ENCODE measurements at regions not wholly inside any gene's neighbourhood (a gene's known extent, or its start where the extent isn't known, plus 50 kb on each side); places are given as distances from the start of the nearest gene placed in this dataset.

DNA sequence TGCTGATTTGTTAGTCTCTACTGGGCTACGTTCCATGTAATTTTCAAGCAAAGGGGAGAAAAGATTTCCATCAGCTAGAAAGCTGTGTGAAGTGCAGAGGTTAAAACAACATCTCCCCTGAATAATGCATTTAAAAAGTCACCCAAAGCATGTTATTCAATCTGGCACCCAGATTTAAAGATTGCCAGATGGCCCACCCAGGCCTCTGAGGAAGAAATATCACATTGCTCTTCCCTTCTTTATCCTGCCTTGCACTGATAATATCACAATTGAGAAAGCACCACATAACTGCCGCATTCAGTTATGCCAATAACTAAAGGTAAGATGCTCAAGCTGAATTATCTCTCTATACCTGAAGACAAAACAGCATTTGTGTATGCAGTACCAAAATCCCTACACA lies 119.4 kb upstream of the PUM3 start:
- DNase-seq (ENCODE audit: low spot score), result no peak
- H3K27me3 Mint-ChIP-seq (ENCODE audit: low read depth), result no peaks in the 10 kb centered on the region
- POLR2A ChIA-PET, result no interaction called here
- peaks cover 7% of the 10 kb centered on the region; the same call in 1 of the 2 replicates for H3K4me1 Mint-ChIP-seq
- TF ChIP-seq ZNF281 (CRISPR knock-in tag; IDR thresholded peaks at IDR 0.05) (no peak), RORB (CRISPR knock-in tag; IDR thresholded peaks at IDR 0.05) (no peak), GABPB1 (CRISPR knock-in tag; IDR thresholded peaks at IDR 0.05) (no peak), NR3C1 (CRISPR knock-in tag; conservative IDR thresholded peaks at IDR 0.05; ENCODE audit: low read depth) (no peak), TP53 (CRISPR knock-in tag; IDR thresholded peaks at IDR 0.05) (no peak), GTF2I (CRISPR knock-in tag; conservative IDR thresholded peaks at IDR 0.05) (no peak), CREM (CRISPR knock-in tag; IDR thresholded peaks at IDR 0.05) (no peak), ETV6 (CRISPR knock-in tag; IDR thresholded peaks at IDR 0.05) (no peak), MAX (CRISPR knock-in tag; IDR thresholded peaks at IDR 0.05) (no peak)
- TF ChIP-seq, protein P1, sequence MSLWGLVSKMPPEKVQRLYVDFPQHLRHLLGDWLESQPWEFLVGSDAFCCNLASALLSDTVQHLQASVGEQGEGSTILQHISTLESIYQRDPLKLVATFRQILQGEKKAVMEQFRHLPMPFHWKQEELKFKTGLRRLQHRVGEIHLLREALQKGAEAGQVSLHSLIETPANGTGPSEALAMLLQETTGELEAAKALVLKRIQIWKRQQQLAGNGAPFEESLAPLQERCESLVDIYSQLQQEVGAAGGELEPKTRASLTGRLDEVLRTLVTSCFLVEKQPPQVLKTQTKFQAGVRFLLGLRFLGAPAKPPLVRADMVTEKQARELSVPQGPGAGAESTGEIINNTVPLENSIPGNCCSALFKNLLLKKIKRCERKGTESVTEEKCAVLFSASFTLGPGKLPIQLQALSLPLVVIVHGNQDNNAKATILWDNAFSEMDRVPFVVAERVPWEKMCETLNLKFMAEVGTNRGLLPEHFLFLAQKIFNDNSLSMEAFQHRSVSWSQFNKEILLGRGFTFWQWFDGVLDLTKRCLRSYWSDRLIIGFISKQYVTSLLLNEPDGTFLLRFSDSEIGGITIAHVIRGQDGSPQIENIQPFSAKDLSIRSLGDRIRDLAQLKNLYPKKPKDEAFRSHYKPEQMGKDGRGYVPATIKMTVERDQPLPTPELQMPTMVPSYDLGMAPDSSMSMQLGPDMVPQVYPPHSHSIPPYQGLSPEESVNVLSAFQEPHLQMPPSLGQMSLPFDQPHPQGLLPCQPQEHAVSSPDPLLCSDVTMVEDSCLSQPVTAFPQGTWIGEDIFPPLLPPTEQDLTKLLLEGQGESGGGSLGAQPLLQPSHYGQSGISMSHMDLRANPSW (CRISPR knock-in tag; conservative IDR thresholded peaks at IDR 0.05; ENCODE audit: low read depth), result no peak
- TF ChIP-seq, protein P2, sequence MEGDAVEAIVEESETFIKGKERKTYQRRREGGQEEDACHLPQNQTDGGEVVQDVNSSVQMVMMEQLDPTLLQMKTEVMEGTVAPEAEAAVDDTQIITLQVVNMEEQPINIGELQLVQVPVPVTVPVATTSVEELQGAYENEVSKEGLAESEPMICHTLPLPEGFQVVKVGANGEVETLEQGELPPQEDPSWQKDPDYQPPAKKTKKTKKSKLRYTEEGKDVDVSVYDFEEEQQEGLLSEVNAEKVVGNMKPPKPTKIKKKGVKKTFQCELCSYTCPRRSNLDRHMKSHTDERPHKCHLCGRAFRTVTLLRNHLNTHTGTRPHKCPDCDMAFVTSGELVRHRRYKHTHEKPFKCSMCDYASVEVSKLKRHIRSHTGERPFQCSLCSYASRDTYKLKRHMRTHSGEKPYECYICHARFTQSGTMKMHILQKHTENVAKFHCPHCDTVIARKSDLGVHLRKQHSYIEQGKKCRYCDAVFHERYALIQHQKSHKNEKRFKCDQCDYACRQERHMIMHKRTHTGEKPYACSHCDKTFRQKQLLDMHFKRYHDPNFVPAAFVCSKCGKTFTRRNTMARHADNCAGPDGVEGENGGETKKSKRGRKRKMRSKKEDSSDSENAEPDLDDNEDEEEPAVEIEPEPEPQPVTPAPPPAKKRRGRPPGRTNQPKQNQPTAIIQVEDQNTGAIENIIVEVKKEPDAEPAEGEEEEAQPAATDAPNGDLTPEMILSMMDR (IDR thresholded peaks at IDR 0.05), result no peak
- H3K4me3 Mint-ChIP-seq, result no peak overlapping the region
- ATAC-seq, result no peak
- CTCF ChIA-PET, result no interaction called here
- no peak overlapping the region for H3K27ac Mint-ChIP-seq
- H3K9me3 Mint-ChIP-seq, result no peaks in the 10 kb centered on the region
- no peaks in the 10 kb centered on the region for H3K36me3 Mint-ChIP-seq

DNA sequence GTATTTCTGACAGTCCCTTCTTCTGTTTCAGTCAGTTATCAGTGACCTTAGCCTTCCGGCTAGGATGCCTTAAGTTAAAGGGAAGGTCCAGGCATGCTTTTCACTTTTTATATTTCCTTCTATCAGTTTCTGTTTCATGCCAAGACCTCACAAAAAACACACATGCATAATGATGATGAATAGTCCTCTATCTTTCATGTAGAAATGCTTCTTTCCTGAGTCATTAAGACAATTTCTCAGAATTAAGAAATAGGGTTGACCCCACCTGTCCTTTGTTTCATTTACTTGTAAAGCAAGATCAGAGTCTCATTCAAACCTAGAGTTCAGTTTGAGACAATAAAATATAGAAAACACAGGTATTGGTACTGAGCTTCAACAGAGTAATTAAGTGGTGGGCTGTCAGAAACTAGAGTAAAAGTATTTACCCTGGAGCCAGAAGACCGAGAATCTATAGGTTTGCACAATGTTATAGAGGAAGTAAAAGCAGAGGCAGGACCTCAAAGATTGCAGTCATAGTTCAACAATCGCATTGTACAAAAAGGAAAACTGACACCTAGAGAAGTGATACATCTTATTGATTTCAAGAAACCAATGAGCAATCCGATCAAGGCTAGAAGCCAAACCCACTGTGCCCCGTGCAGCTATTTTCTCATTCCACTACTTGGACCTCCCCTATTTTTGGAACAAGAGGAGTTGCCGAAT lies 118.7 kb upstream of the PUM3 start:
- no peaks in the 10 kb centered on the region for H3K27me3 Mint-ChIP-seq (ENCODE audit: low read depth)
- H3K36me3 Mint-ChIP-seq, result no peaks in the 10 kb centered on the region
- peaks cover 7% of the 10 kb centered on the region; the same call in 1 of the 2 replicates for H3K4me1 Mint-ChIP-seq
- H3K4me3 Mint-ChIP-seq, result no peak overlapping the region
- POLR2A ChIA-PET, result no interaction called here
- CTCF ChIA-PET, result no interaction called here
- no peak overlapping the region for H3K27ac Mint-ChIP-seq
- H3K9me3 Mint-ChIP-seq, result no peaks in the 10 kb centered on the region
- DNase-seq (ENCODE audit: low spot score) (no peak), ATAC-seq (no peak)
- TF ChIP-seq, protein P3, sequence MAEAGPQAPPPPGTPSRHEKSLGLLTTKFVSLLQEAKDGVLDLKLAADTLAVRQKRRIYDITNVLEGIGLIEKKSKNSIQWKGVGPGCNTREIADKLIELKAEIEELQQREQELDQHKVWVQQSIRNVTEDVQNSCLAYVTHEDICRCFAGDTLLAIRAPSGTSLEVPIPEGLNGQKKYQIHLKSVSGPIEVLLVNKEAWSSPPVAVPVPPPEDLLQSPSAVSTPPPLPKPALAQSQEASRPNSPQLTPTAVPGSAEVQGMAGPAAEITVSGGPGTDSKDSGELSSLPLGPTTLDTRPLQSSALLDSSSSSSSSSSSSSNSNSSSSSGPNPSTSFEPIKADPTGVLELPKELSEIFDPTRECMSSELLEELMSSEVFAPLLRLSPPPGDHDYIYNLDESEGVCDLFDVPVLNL (CRISPR knock-in tag; IDR thresholded peaks at IDR 0.05; ENCODE audit: borderline replicate concordance, low read depth), result no peak
- TF ChIP-seq NR3C1 (CRISPR knock-in tag; conservative IDR thresholded peaks at IDR 0.05; ENCODE audit: low read depth) (no peak), TCF7 (CRISPR knock-in tag; IDR thresholded peaks at IDR 0.05; ENCODE audit: low read depth) (no peak), ZMAT4 (CRISPR knock-in tag; IDR thresholded peaks at IDR 0.05) (no peak), ZNF423 (CRISPR knock-in tag; IDR thresholded peaks at IDR 0.05) (no peak), ETV6 (CRISPR knock-in tag; IDR thresholded peaks at IDR 0.05) (no peak), ZBTB43 (CRISPR knock-in tag; IDR thresholded peaks at IDR 0.05) (no peak), ZNF396 (CRISPR knock-in tag; IDR thresholded peaks at IDR 0.05; ENCODE audit: borderline replicate concordance) (no peak), EMX1 (CRISPR knock-in tag; IDR thresholded peaks at IDR 0.05) (no peak), ZNF317 (CRISPR knock-in tag; IDR thresholded peaks at IDR 0.05; ENCODE audit: borderline replicate concordance, low read depth) (no peak), ZNF263 (CRISPR knock-in tag; IDR thresholded peaks at IDR 0.05; ENCODE audit: low read depth) (no peak), FOXK1 (CRISPR knock-in tag; IDR thresholded peaks at IDR 0.05) (no peak), TEAD4 (CRISPR knock-in tag; IDR thresholded peaks at IDR 0.05) (no peak), GRHL2 (CRISPR knock-in tag; IDR thresholded peaks at IDR 0.05; ENCODE audit: insufficient replicate concordance, severe bottlenecking) (no peak)
- TF ChIP-seq, protein P4, sequence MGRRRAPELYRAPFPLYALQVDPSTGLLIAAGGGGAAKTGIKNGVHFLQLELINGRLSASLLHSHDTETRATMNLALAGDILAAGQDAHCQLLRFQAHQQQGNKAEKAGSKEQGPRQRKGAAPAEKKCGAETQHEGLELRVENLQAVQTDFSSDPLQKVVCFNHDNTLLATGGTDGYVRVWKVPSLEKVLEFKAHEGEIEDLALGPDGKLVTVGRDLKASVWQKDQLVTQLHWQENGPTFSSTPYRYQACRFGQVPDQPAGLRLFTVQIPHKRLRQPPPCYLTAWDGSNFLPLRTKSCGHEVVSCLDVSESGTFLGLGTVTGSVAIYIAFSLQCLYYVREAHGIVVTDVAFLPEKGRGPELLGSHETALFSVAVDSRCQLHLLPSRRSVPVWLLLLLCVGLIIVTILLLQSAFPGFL (CRISPR knock-in tag; IDR thresholded peaks at IDR 0.05; ENCODE audit: borderline replicate concordance), result no peak

Measured in WTC11 (cell line).